Adipocyte (in vitro differentiated cells): ENCODE measurements at regions not wholly inside any gene's neighbourhood (a gene's known extent, or its start where the extent isn't known, plus 50 kb on each side); places are given as distances from the start of the nearest gene placed in this dataset.

ENCODE experiments used
- DNase-seq: peaks from one replicate; pipeline ENCODE4 v3.0.0-alpha.2; 2015; ENCODE audit warnings: low read depth
- H3K27me3 ChIP-seq: replicated peaks from 2 replicates; pipeline ENCODE4 v1.7.0; 2013; ENCODE audit warnings: mild to moderate bottlenecking, low read length, moderate library complexity; ENCODE audit not compliant: control insufficient read depth, insufficient read depth
- H3K36me3 ChIP-seq: 2 replicates; pipeline ENCODE4 v1.7.0; 2013; ENCODE audit warnings: low read length, mild to moderate bottlenecking, moderate library complexity; ENCODE audit not compliant: control insufficient read depth, insufficient read depth, severe bottlenecking
- H3K4me1 ChIP-seq: 2 replicates; pipeline ENCODE4 v1.7.0; 2013; ENCODE audit warnings: mild to moderate bottlenecking, low read length, moderate library complexity; ENCODE audit not compliant: control insufficient read depth, insufficient read depth
- H3K4me3 ChIP-seq: 2 replicates; pipeline ENCODE4 v1.7.0; 2013; ENCODE audit warnings: mild to moderate bottlenecking, low read length, moderate library complexity
- H3K9ac ChIP-seq: 2 replicates; pipeline ENCODE4 v1.7.0; 2013; ENCODE audit warnings: mild to moderate bottlenecking, low read length, moderate library complexity
- H3K9me3 ChIP-seq: 2 replicates; pipeline ENCODE4 v1.7.0; 2013; ENCODE audit warnings: mild to moderate bottlenecking, low read length, moderate library complexity; ENCODE audit not compliant: control insufficient read depth

- no peaks in the 10 kb centered on the region for H3K36me3 ChIP-seq
- DNase-seq = no peak
Observed at GRCh38 chr18:70920840-70921374, 632.1 kb downstream of the SOCS6 start.

GRCh38 chr18:70907673-70908072 lies 618.8 kb downstream of the SOCS6 start:
- Histone ChIP-seq H3K9me3 (no peaks in the 10 kb centered on the region), H3K4me3 (no peak overlapping the region), H3K9ac (no peak overlapping the region), H3K4me1 (peaks cover 3% of the 10 kb centered on the region), H3K36me3 (no peaks in the 10 kb centered on the region), H3K27me3 (no peaks in the 10 kb centered on the region)
- no peak for DNase-seq

More at GRCh38 chr18:70920840-70921374, 632.1 kb downstream of the SOCS6 start:
- H3K9me3 ChIP-seq = peaks cover 4% of the 10 kb centered on the region
- no peaks in the 10 kb centered on the region for H3K4me1 ChIP-seq
- H3K27me3 ChIP-seq = no peaks in the 10 kb centered on the region
- no peak overlapping the region for H3K9ac ChIP-seq
- H3K4me3 ChIP-seq = no peak overlapping the region

DNA sequence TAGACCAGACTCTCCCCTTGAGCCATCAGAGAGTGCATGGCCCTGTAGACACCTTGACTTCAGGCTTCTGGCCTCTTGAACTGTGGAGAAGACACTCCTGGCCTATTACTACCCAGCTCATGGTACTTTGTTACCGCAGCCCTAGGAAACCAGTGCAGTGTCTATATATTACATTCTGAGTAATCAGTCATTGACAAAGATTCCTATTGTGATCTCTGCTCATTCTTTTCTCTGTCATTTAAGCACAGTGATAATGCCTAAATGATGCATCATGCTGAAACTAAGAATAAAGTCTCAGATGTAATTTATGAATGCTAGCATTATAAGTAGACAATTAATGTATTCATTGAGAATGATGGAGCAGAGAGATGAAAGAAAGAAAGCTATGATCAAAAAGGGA lies 603.5 kb downstream of the SOCS6 start:
- H3K4me1 ChIP-seq = no peaks in the 10 kb centered on the region
- no peak overlapping the region for H3K9ac ChIP-seq
- no peaks in the 10 kb centered on the region for H3K9me3 ChIP-seq
- H3K36me3 ChIP-seq = no peaks in the 10 kb centered on the region
- no peak for DNase-seq
- no peaks in the 10 kb centered on the region for H3K27me3 ChIP-seq
- no peak overlapping the region for H3K4me3 ChIP-seq

DNA sequence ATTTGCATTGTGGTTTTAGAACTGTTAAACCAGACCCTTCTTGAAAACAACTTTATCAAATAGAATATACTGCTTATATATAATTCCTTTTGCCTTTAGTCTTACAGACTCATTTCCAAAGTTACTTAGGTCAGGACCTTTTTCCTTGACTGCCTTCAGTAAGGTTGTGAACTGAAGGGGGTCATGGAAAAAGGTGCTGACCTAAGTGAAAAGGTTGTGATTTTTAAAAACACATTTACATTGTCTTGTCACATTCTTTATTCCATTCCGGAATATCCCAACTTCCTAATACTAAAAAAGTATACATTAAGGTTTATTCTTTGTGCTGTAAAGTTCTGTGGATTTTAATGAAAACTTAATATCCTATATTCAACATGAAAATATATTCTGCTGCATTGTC lies 581.4 kb downstream of the SOCS6 start:
- DNase-seq = no peak
- no peak overlapping the region for H3K4me3 ChIP-seq
- no peaks in the 10 kb centered on the region for H3K9me3 ChIP-seq
- H3K4me1 ChIP-seq = no peaks in the 10 kb centered on the region
- H3K36me3 ChIP-seq = no peaks in the 10 kb centered on the region
- H3K9ac ChIP-seq = no peak overlapping the region
- H3K27me3 ChIP-seq = no peaks in the 10 kb centered on the region

- Histone ChIP-seq H3K36me3 (no peaks in the 10 kb centered on the region), H3K9ac (no peak overlapping the region), H3K4me1 (no peaks in the 10 kb centered on the region), H3K4me3 (no peak overlapping the region), H3K27me3 (no peaks in the 10 kb centered on the region), H3K9me3 (no peaks in the 10 kb centered on the region)
- no peak for DNase-seq
Observed at GRCh38 chr18:70848329-70848728, 559.5 kb downstream of the SOCS6 start.

DNA sequence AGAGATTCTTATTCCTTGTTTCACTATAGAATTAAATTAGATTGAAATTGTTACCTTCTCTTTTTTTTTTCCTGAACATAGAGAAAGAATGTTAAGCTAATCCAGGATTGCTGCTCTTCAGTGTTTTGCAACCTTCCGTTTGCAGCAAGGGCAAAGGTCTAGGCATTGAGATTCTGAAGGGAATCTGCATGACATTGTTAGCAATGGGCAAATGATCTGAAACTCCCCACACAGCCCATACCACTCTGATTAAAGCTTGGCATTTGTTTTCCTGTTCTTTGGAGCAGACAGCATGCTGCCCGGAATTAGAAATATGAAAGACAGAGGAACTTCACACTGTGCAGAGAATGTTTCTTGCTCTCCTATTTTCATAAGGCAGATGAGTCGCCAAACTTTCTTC lies 551.8 kb downstream of the SOCS6 start:
- Histone ChIP-seq H3K27me3 (no peaks in the 10 kb centered on the region), H3K36me3 (no peaks in the 10 kb centered on the region), H3K4me3 (no peak overlapping the region), H3K9me3 (no peaks in the 10 kb centered on the region), H3K4me1 (no peaks in the 10 kb centered on the region), H3K9ac (no peak overlapping the region)
- DNase-seq = no peak

- no peaks in the 10 kb centered on the region for H3K36me3 ChIP-seq
- H3K9me3 ChIP-seq = no peaks in the 10 kb centered on the region
- no peaks in the 10 kb centered on the region for H3K4me1 ChIP-seq
- H3K9ac ChIP-seq = no peak overlapping the region
- H3K4me3 ChIP-seq = no peak overlapping the region
- no peaks in the 10 kb centered on the region for H3K27me3 ChIP-seq
- DNase-seq = no peak
Observed at GRCh38 chr18:70827632-70828031, 538.8 kb downstream of the SOCS6 start.

GRCh38 chr18:70826571-70826970 lies 537.7 kb downstream of the SOCS6 start:
- H3K27me3 ChIP-seq = no peaks in the 10 kb centered on the region
- no peak overlapping the region for H3K4me3 ChIP-seq
- DNase-seq = no peak
- no peaks in the 10 kb centered on the region for H3K9me3 ChIP-seq
- no peaks in the 10 kb centered on the region for H3K36me3 ChIP-seq
- H3K4me1 ChIP-seq = no peaks in the 10 kb centered on the region
- H3K9ac ChIP-seq = no peak overlapping the region

GRCh38 chr18:70822691-70823090 lies 533.8 kb downstream of the SOCS6 start:
- H3K4me1 ChIP-seq = no peaks in the 10 kb centered on the region
- H3K9me3 ChIP-seq = no peaks in the 10 kb centered on the region
- H3K36me3 ChIP-seq = no peaks in the 10 kb centered on the region
- H3K9ac ChIP-seq = no peak overlapping the region
- H3K4me3 ChIP-seq = no peak overlapping the region
- H3K27me3 ChIP-seq = no peaks in the 10 kb centered on the region
- no peak for DNase-seq

DNA sequence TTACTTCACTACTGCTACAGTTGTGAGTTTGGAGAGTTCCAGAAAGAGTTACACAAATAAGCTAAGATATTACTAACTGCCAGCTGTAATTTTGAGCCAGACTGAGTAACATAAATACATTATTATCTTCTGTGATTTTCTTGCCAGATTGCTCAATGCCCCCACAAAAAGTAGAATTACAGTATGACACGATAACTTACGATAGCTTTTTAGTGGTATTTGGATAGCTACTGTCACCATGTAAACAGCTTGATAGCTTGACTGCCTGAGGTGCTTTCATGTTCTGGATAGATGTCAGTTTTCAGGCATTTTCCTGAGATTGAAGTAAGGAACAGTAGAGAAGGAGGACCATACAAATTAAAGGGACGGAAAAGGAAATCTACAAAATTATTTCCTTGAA lies 533.3 kb downstream of the SOCS6 start:
- no peaks in the 10 kb centered on the region for H3K36me3 ChIP-seq
- no peaks in the 10 kb centered on the region for H3K27me3 ChIP-seq
- no peak for DNase-seq
- H3K9me3 ChIP-seq = peaks cover 4% of the 10 kb centered on the region
- H3K9ac ChIP-seq = no peak overlapping the region
- no peak overlapping the region for H3K4me3 ChIP-seq
- H3K4me1 ChIP-seq = no peaks in the 10 kb centered on the region

GRCh38 chr18:70808481-70809056 lies 519.7 kb downstream of the SOCS6 start:
- no peaks in the 10 kb centered on the region for H3K4me1 ChIP-seq
- peaks cover under 1% of the 10 kb centered on the region for H3K9me3 ChIP-seq
- H3K4me3 ChIP-seq = no peak overlapping the region

GRCh38 chr18:70781860-70782453 lies 493.1 kb downstream of the SOCS6 start:
- H3K36me3 ChIP-seq = no peaks in the 10 kb centered on the region
- H3K4me3 ChIP-seq = no peak overlapping the region
- no peak overlapping the region for H3K9ac ChIP-seq
- no peaks in the 10 kb centered on the region for H3K9me3 ChIP-seq
- peak; percentile 20 for DNase-seq
- no peaks in the 10 kb centered on the region for H3K4me1 ChIP-seq
- H3K27me3 ChIP-seq = no peaks in the 10 kb centered on the region

More at GRCh38 chr18:70808481-70809056, 519.7 kb downstream of the SOCS6 start:
- no peak for DNase-seq
- Histone ChIP-seq H3K9ac (no peak overlapping the region), H3K27me3 (no peaks in the 10 kb centered on the region), H3K36me3 (no peaks in the 10 kb centered on the region)
